ENCODE measurements at regions not wholly inside any gene's neighbourhood (a gene's known extent, or its start where the extent isn't known, plus 50 kb on each side); places are given as distances from the start of the nearest gene placed in this dataset.
A peak's percentile ranks its signal among the peaks of the same experiment; 100 is the strongest.
"Not testable (repeated sequence)": the region's sequence is repeated elsewhere in the genome, so short reads cannot be mapped to it uniquely, and the experiment has no call there.

DNA sequence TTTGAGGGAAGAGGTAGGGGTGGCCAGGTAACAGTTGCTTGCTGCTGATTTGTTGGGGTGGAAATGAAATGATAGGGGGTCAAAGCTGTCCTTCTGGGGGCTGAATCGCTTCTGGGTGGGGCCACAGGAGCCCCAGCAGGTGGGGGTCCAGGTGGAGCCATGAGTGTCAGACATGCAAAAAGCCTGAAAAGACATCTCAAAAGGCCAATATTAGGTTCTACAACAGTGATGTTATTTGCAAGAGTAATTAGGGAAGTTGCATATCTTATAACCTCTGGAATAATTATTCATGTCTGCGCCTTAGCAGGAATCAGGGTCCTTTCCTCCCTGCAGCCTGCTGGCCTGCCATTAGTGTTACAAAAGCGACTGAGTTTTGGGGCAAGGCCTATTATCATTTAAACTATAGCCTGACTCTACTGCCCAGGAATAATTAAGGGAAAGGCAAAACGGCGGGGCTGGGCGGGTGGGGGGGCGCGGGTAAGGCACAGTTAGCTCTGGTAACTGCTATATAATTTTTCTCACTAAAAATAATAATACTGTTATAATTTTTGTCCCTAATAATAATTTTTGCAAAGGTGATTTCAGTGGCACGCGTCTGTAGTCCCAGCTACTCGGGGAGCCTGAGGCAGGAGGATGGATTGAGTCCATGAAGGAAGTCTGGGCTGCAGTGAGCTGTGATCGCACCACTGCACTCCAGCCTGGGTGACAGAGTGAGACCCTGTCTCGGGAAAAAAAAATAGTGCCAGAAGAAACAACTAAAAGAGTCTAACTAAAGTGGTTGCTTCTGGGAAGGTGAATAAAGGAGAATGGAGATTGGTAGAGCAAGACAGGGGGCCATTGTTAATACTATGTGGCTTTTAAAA is 145.7 kb downstream of the MAGEB17 start:
- H3K4me3 ChIP-seq (ENCODE audit: low read depth, low read length), result no peak overlapping the region
- DNase-seq (ENCODE audit: low read depth), result no peak

DNA sequence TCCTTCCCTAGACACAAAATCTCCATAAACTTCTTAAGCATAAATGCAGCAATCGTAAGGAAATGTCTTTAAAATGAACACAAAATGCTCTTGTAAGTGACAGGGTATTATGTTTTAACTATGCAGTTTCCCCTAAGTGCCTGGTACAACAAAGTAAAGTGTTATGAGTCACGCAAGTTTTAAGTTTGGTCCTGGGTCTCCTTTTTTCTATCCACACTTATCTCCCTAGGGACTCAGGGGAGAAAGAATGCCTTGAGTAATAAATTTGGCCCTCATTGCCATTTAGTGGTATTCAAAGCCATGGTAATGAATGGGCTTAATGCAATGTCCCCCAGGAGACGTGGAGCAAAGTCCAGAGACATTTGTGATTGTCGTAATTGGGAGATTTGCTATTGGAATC is 149.1 kb downstream of the MAGEB17 start:
- no peak overlapping the region for H3K4me3 ChIP-seq (ENCODE audit: low read depth, low read length)
- no peak for DNase-seq (ENCODE audit: low read depth)

DNA sequence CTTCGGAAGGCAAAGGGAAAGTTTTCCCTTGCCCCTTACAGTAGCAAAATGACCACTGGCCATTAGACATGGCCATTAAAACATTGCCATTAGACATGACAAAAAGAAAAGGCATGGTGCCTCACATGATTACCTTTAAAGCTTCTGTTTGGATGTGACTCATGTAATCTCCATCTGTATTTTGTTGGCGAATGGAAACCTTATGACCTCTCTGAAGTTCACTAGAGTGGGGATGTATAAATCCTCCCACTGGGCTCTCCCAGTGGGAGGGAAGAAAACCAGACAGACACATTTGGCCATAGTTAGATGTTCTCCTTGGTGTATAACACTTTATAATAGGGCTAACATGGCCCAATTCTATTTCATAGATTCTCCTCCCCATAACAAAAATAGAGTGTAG is 152.6 kb downstream of the MAGEB17 start:
- H3K4me3 ChIP-seq (ENCODE audit: low read depth, low read length), result no peak overlapping the region
- DNase-seq (ENCODE audit: low read depth), result peak; percentile 3

DNA sequence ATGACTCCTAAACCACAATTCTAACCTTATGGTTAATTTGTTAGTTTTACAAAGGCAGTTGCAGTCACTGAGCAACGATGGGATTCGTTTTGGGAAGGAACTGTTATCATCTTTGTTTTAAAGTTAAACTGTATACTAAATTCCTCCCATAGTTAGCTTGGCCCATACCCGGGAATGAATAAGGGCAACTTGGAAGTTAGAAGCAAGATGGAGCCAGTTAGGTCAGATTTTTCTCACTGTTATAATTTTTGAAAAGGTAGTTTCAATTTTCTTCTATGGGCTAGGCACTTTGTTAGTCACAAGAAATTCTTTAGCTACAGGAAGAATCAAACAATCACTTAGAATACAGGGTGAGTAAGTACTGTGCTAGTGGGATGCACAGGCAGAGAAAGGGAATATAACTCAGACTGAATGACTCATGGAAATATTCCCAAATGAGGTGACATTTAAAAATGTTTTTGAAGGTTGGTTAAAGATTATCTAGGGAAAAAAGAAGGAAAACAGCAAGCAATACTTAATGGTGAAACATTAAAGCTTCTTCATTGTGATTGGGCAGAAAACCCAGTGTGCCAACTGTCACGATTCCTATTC is 153.6 kb downstream of the MAGEB17 start:
- no peak overlapping the region for H3K4me3 ChIP-seq (ENCODE audit: low read depth, low read length)
- DNase-seq (ENCODE audit: low read depth), result peak; percentile 1

DNA sequence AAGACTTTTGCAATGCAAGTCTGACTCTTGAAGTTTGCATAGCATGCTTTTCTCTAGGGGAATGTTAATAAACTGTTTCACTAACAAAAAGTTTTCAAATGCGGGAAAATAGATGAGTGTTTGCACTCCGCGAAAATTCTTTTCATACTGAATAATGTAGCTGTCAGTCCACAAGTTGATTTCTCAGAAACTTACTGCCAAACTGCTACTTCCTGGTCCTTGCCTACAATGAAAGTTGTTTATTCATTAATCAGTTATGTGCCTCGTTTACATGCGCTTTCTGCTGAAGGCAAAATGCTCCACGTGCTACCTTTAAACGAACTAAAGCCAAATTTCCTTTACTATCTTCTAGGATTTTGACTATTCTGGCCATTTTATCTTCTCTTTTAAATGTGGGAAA is 166.2 kb downstream of the MAGEB17 start:
- no peak for DNase-seq (ENCODE audit: low read depth)
- no peak overlapping the region for H3K4me3 ChIP-seq (ENCODE audit: low read depth, low read length)

DNA sequence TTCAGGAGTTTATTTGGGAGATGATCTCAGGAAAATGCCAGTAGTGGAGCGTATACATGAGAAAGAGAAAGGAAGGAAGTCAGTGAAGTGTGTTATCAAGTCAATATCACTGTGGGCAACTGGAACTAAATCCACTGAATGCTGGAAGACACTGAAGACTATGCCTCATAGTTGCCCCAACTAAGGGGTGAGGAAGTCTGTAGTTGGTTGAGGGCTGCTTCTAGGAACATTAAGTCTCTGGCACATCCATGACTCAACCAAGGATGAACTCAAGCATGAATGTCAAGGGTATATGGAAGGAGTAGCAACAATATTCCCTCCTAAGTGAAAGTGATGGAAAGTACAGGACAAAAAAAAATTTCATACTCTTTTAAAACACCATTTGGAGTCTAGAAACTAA is 167.9 kb downstream of the MAGEB17 start:
- H3K4me3 ChIP-seq (ENCODE audit: low read depth, low read length), result no peak overlapping the region
- no peak for DNase-seq (ENCODE audit: low read depth)

DNA sequence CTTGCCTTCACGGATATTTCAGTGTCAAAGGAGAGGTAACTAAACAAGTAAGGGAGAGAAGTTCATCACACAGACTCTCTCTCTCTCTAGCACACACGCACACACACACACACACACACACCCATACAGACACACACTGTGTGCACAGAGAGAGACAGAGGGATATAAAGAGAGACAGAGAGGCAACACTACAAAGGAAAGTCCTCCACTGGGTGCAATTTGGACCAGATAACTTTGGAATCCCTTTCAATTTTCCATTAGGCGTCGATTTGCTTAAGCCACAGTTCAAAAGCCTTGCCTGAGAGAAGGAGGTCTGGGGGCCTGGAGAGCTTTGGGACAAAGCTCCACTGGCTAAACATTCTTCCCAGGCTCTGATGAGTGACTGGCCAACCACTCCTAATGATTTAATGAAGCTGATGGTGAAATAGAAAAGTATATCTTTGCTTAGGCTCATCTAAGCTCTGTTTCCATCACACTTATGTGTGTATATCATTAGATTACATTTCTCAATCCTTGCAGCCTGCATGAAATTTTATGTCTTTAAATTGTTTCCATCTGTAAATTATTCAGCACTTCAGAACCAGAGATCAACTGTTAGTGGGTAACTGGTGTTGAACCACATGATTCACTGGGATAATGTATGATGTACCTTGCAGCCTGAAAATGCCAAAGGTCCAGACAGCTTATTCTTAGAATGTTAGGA is 180.8 kb downstream of the MAGEB17 start:
- no peak overlapping the region for H3K4me3 ChIP-seq (ENCODE audit: low read depth, low read length)
- no peak for DNase-seq (ENCODE audit: low read depth)

DNA sequence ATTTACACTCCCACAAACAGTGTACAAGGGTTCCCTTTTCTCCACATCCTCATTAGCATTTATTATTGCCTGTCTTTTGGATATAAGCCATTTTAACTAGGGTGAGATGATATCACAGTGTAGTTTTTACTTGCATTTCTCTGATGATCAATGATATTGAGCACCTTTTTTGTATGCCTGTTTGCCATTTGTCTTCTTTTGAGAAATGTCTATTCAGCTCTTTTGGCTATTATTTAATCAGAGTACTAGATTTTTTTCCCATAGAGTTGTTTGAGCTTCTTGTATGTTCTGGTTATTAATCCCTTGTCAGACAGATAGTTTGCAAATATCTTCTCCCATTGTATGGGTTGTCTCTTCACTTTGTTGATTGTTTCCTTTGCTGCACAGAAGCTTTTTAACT is 190.6 kb downstream of the MAGEB17 start:
- no peak for DNase-seq (ENCODE audit: low read depth)
- H3K4me3 ChIP-seq (ENCODE audit: low read depth, low read length), result no peak overlapping the region

DNA sequence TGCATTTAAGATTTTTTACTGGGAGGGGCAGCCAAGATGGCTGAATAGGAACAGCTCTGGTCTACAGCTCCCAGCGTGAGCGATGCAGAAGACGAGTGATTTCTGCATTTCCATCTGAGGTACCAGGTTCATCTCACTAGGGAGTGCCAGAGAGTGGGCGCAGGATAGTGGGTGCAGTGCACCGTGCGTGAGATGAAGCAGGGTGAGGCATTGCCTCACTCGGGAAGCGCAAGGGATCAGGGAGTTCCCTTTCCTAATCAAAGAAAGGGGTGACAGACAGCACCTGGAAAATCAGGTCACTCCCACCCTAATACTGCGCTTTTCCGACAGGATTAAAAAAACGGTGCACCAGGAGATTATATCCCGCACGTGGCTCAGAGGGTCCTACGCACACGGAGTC is 192.8 kb downstream of the MAGEB17 start:
- not testable (repeated sequence) for H3K4me3 ChIP-seq (ENCODE audit: low read depth, low read length); DNase-seq (ENCODE audit: low read depth)

DNA sequence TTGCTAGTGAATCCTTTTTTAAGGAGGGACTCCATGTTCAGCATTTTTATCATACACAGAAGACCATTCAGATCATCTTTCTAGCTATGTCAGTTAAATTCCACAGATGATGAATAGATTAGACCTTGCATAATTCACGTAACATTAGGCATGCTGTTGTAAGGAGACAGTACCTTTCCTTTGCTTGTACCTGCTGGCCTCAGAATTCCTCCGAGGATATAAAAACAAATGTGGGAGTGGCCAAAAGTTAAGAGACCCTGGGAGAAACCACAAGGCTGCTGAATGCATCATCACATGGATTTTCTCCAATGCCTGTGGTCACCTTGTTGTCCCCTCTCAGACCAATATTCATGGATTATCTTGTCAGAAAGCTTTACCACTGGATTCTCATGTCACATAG is 201.4 kb downstream of the MAGEB17 start:
- DNase-seq (ENCODE audit: low read depth), result no peak
- no peak overlapping the region for H3K4me3 ChIP-seq (ENCODE audit: low read depth, low read length)

DNA sequence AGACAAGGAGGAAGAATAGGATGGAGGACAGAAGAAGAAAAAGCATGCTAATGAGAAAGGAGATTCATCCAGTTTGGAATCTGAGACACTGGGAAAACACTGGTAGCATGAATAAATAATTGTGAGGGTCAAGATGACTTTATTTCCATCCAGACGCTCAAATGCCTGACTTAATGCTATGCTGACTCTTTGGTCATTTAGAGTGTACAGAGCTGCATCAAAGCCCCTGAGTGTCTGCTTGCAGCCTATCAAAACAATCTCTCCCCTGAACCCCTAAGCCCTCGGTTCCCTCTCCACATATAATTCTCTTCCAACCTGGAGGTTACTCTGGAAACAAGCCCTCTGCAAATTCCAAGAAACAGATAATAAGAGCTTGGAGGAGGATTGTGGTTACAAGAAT is 208.8 kb downstream of the MAGEB17 start:
- no peak for DNase-seq (ENCODE audit: low read depth)
- H3K4me3 ChIP-seq (ENCODE audit: low read depth, low read length), result no peak overlapping the region

DNA sequence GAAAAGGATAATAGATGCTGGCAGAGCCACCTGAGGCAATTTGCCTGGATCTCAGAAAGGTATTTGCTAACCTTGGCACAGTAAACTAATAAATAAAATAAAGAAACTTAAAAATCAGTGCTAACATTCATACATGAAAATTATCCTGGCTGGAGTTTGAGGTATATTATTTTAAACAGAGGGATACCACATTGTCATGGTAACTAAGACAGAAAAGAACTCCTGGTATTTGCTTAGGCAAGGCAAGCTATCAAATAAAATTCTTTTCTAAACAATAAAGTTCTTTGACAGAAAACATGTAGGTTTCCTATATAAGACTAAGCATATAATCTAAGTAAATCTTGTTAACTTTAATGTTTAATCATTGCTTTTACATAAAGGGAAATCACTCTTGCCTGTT is 218.8 kb downstream of the MAGEB17 start:
- H3K4me3 ChIP-seq (ENCODE audit: low read depth, low read length), result no peak overlapping the region
- DNase-seq (ENCODE audit: low read depth), result no peak

DNA sequence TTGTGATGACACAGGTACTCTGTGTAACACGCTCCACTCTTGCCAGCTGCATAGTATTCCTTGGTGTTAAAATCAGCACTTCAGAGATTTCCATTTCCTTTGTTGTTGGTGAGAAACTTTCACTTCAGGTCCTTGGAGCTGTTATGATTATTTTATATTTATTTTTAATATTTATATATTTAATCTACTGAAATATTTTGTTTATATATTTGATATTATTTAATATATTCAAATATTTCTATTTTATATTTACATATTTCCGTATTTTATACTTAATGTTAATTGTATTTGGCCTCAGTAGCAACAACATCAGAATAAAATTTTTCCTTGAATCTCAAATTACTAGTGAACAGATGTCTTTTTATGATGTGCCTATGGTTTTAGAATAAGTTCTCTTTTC is 225.3 kb downstream of the MAGEB17 start:
- DNase-seq (ENCODE audit: low read depth), result no peak
- H3K4me3 ChIP-seq (ENCODE audit: low read depth, low read length), result no peak overlapping the region

DNA sequence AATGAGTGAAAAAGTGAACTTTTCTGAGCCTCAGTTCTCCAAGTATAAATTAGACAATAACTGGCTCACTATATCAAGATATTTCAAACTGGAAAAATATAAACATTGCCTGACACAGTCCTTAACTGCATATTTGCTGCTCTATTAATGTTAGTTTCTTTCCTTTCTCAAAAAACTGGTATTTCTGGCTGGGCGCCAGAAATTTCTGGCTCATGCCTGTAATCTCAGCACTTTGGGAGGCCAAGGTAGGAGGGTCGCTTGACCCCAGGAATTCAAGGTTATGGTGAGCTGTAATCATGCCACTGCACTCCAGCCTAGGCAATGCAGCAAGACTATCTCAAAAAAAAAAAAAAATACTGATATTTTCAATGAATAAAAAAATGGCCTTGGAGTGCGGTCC is 227.0 kb downstream of the MAGEB17 start:
- no peak for DNase-seq (ENCODE audit: low read depth)
- no peak overlapping the region for H3K4me3 ChIP-seq (ENCODE audit: low read depth, low read length)

DNA sequence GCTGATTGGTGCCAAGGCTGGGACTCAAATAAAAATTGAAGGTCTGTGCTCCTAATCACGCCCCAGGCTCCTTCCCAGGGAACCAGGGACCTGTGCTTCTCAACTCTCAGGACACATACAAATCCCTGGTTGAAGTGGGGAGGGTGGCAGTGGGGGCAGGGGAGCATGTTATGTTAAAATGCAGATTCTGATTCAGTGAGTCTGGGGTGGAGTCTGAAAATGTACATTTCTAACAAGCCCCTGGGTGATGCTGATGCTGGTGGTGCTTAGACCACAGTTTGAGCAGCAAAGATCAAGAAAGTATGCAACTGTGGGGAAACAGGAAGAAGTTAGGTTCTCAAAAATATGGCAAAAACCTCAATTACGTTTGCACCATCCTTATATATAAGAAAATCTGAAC is 236.5 kb downstream of the MAGEB17 start:
- no peak overlapping the region for H3K4me3 ChIP-seq (ENCODE audit: low read depth, low read length)

DNA sequence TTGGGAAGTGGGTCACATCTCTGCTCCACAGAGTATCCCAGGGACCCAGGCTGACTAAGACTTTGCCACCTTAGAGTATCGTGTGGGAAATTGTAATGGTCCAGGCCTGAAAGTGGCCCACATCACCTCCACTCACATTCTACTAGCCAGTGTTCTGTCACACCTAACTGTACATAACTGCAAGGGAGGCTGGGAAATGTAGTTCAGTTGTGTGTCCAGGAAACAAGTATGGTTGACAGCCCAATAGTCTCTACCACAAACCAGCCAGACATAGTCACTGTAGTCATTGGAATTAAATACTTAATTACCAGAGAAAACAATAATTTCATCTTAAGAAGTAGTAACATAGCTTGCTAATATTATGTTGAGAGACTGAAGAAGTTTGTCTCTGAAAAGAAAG is 233.4 kb upstream of the S100G start:
- no peak overlapping the region for H3K4me3 ChIP-seq (ENCODE audit: low read depth, low read length)
- no peak for DNase-seq (ENCODE audit: low read depth)

More for the DNA sequence above, 236.5 kb downstream of the MAGEB17 start:
- DNase-seq (ENCODE audit: low read depth), result no peak

DNA sequence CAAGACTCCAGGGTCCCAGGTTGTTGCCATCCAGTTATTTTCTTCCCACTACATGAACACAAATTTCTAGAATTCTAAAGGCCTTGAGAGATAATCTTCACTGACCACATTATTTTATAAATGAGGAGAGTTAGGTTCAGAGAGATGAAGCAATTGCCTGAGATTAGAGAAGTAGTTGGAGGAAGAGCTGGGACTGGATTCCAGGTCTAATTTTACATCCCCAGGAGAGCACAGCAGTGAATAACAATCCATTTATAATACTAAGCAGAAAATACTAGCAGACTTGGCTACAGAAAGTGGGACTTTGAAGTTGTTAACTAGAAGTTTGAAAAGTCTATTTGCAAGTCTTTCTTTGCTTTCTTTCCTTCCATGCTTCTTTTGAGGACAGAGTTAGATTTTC is 231.3 kb upstream of the S100G start:
- no peak for DNase-seq (ENCODE audit: low read depth)
- H3K4me3 ChIP-seq (ENCODE audit: low read depth, low read length), result no peak overlapping the region

DNA sequence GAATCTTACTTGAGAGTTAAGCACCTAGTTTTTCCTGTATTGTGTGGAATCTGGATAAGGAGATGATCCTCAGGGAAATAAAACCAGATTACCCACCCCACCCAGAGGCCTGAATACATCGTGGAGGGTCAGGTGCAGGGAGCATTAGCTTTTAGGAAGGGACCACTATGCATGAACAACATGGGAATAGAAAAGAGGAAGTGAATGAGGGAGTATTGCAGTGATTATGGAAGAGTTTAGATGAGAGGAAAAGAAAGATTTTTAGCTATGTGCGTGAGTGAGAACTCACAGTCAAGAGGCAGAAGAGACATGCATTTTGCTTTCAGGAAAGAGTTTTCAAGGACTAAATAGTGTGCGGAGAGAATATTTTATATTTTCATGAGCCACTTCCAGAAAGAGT is 222.3 kb upstream of the S100G start:
- no peak overlapping the region for H3K4me3 ChIP-seq (ENCODE audit: low read depth, low read length)
- no peak for DNase-seq (ENCODE audit: low read depth)

DNA sequence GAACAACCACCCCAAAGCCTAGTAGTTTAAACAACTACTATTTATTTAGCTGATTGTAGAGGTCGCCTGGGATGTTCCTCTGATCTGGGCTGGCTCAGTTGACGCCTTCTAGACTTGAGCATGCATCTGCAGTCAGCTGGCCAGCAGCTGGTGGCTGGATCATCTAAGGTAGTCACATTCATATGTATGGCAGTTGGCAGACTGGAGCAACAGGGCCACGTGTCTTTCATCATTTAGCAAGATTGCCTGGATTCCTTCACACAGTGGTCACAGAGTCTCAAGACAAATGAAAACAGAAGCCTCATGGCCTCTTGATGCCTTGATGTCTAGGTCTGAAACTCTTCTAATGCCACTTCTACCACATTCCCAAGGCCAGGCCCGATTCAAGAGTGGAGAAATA is 220.6 kb upstream of the S100G start:
- H3K4me3 ChIP-seq (ENCODE audit: low read depth, low read length), result no peak overlapping the region
- no peak for DNase-seq (ENCODE audit: low read depth)

DNA sequence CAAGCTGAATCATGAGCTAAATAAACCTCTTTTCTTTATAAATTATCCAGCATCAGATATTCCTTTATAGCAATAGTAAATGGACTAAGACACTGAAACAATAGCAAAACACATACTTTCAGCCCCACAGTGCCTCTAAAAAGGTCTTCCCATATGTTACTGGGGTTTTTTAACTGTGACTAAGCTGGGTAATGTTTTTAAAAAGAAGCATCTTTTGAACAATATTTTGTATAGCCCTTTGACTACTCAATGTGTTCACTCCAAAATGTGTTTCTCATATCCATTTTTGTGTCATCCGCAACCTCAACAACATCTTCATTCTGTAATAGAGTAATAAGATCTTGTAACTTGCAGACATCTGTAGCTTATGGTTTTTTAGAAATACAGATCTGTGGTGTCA is 218.7 kb upstream of the S100G start:
- no peak overlapping the region for H3K4me3 ChIP-seq (ENCODE audit: low read depth, low read length)
- no peak for DNase-seq (ENCODE audit: low read depth)

DNA sequence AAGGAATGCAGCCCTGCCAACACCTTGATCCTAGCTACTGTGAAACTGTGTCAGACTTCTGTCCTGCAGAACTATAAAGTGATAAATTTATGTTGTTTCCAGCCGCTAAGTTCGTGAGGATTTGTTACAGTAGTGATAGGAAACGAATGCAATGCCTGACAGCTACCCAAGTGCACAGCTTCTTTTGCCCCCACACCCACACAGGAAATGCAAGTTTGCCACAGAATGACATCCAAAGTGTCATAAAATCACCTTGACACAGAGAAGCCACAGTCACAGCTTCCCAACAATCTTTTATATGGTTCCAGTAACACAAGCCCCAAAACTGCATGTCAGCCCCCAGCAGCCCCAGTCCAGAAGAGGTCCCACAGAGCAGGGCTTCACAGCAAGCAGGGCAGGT is 216.9 kb upstream of the S100G start:
- H3K4me3 ChIP-seq (ENCODE audit: low read depth, low read length), result no peak overlapping the region
- DNase-seq (ENCODE audit: low read depth), result no peak

Data from skeletal muscle cell (primary cell).